Transverse colon (tissue), 4 donors: ENCODE measurements at regions not wholly inside any gene's neighbourhood (a gene's known extent, or its start where the extent isn't known, plus 50 kb on each side); places are given as distances from the start of the nearest gene placed in this dataset.
"Not testable (repeated sequence)": the region's sequence is repeated elsewhere in the genome, so short reads cannot be mapped to it uniquely, and the experiment has no call there.

Experiments
- CTCF ChIP-seq, 5 experiments: fragments of 200-600 bp in 3 of 5; fragments of 450-650 bp in 2 of 5; sonication (generic) in 3 of 5; IDR thresholded peaks; 1 replicate in 2 of 5; 2 replicates in 3 of 5; pipeline ENCODE4 v1.5.1; 2016 to 2017; ENCODE audit warnings: antibody characterized with exemption in 5 of 5, inconsistent platforms in 3 of 5, mild to moderate bottlenecking in 2 of 5, moderate library complexity in 1 of 5
- POLR2A ChIP-seq: fragments of 450-650 bp; IDR thresholded peaks from one replicate; pipeline ENCODE4 v1.6.1; 2016; ENCODE audit warnings: antibody characterized with exemption, mild to moderate bottlenecking, moderate library complexity
- POLR2AphosphoS5 ChIP-seq, 3 donors: sonication (generic); formaldehyde crosslinking; IDR thresholded peaks; one replicate each; pipeline ENCODE4 v1.6.1; 2016; ENCODE audit warnings: antibody characterized with exemption in 3 of 3

GRCh38 chr5:34127818-34128217, 84.8 kb upstream of the C1QTNF3 start:
- TF ChIP-seq CTCF (IDR thresholded peaks at IDR 0.05); POLR2A; POLR2AphosphoS5 (IDR thresholded peaks at IDR 0.05): not testable (repeated sequence)
